D721Med (cell line): ENCODE measurements at regions not wholly inside any gene's neighbourhood (a gene's known extent, or its start where the extent isn't known, plus 50 kb on each side); places are given as distances from the start of the nearest gene placed in this dataset.

ENCODE experiments used
- DNase-seq: peaks from one replicate; pipeline ENCODE4 v3.0.0; 2011; ENCODE audit warnings: low spot score; ENCODE audit not compliant: insufficient read length
- FAIRE-seq: peaks from 2 replicates; lab custom pipeline; 2011; peaks lifted over from hg19 to GRCh38; lab: Jason Lieb, UNC
- CTCF ChIP-seq: IDR thresholded peaks from 2 replicates; pipeline ENCODE4 v1.5.1; 2012; ENCODE audit warnings: mild to moderate bottlenecking, control low read depth; ENCODE audit not compliant: insufficient read depth; ENCODE audit errors: missing control alignments

DNA sequence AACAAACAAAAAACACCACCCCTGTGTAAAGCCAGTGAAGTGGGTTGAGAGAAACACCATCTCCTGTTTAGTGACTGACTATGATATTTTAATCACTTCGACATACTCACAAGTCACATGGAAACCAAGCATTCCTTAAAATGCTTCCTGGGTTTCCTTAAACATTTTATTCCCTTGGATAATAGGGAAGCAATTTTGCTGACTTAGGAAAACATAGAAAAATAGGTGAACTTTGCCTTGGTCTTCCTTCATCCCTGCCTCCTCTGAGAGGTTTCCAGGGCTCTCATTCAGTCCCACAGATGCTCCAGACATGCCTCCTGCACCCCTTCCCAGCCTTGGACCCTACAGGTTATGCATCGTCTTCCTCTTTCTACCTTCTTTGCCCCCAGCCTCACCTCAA lies 122.6 kb upstream of the SERPINE2 start:
- DNase-seq (no peak), FAIRE-seq (no peak)
- no peak for TF ChIP-seq CTCF

- no peak for FAIRE-seq
- TF ChIP-seq CTCF: no peak
- no peak for DNase-seq
These were observed 121.8 kb upstream of the SERPINE2 start for GRCh38 chr2:224160917-224161316.

GRCh38 chr2:224159345-224159928 lies 120.4 kb upstream of the SERPINE2 start:
- TF ChIP-seq CTCF: no peak
- DNase-seq (no peak), FAIRE-seq (no peak)

DNA sequence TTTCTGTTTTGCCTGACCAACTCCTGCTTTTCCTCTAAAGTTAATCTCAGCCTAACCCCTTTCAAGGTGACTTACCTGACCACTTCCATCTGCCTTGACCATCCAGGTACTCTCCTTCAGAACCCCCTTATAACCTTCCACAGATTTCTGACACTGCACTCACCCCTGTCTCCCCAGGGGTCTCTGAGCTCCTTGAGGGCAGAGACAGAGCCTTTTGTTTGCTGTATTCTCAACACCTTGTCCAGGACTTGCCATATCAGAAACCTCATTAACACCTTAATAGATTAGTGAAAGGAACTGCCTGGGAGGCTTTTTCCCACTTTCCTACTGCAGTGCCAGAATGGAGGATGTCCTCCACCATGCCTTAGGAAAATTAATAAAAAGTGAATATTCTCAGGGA lies 119.7 kb upstream of the SERPINE2 start:
- no peak for FAIRE-seq
- DNase-seq: no peak
- no peak for TF ChIP-seq CTCF

DNA sequence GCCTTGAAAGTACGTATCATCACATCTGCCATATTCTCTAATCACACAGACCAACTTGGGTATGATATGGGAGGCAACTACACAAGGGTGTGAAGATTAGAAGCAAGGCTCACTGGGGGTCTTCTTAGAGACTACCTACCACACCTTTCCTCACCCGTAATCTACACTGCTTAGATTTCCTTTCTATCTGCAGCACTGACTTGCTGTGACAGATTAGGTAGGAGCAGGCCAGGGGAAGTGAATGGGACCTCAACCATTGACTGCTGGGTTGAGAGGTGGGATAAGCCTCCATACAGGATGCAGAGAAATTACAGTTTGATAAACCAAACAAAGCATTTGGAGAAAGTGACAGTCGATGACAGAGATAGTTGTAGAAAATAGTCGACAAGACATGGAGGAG lies 119.0 kb upstream of the SERPINE2 start:
- no peak for TF ChIP-seq CTCF
- FAIRE-seq: no peak
- no peak for DNase-seq

GRCh38 chr2:224157655-224158054 lies 118.6 kb upstream of the SERPINE2 start:
- no peak for FAIRE-seq
- no peak for DNase-seq
- TF ChIP-seq CTCF: no peak

GRCh38 chr2:224156436-224156835 lies 117.3 kb upstream of the SERPINE2 start:
- TF ChIP-seq CTCF: no peak
- no peak for DNase-seq
- FAIRE-seq: no peak
